Right ventricle myocardium inferior (tissue), 1 donor: ENCODE measurements at regions not wholly inside any gene's neighbourhood (a gene's known extent, or its start where the extent isn't known, plus 50 kb on each side); places are given as distances from the start of the nearest gene placed in this dataset.
"Not testable (repeated sequence)": the region's sequence is repeated elsewhere in the genome, so short reads cannot be mapped to it uniquely, and the experiment has no call there.

Experiments used
- ATAC-seq: fragments of 200-7000 bp; cut with Tn5 transposase; one replicate; pipeline ENCODE4 v1.9.1; 2020; ENCODE audit warnings: mild to moderate bottlenecking, moderate library complexity
- DNase-seq: peaks from one replicate; pipeline ENCODE4 v3.0.0; 2021; ENCODE audit errors: missing footprints
- intact Hi-C: fragments of 100-400 bp; cut with DNase I; formaldehyde crosslinking; loops from one replicate; pipeline ENCODE4 v1.11.0; 2022
- donor health status: DM: no; HTN: yes; CAD: no; lungs with severe emphysema.

DNA sequence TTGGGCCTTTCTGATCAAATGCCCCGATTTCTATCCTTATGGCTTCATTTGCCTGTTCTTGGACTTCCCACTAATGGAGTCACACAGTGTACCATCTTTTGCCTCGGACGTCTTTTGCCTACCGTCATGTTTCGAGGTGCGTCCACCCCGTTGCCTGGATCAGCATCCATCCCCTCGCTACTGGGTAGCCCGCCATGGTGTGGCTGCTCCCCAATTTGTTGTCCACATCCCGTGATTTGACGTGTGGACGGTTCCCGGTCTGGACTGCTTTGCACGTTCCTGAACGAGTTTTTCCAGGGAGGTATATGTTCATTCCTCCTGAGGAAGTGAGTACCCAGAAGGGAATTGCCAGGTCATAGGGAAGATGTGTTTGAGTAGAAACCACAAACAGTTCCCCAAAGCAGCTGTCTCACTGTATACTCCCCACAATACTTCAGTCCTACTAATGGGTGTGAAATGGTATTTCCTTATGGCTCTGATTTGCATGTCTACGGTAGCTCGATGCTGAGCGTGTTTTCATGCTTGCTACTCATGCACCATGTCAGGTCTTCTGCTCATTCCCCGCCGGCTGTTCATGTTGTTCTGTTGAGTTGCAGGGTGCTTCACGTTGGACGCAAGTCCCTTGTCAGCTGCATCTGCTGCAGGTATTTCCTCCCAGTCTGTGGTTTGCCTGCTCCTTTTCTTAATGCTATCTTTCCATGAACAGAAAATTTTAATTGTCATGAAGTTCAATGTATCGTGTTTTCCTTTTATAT lies 86.8 kb upstream of the AFDN start:
- no peak for DNase-seq
- no peak for ATAC-seq
- intact Hi-C loops = no loop called here

DNA sequence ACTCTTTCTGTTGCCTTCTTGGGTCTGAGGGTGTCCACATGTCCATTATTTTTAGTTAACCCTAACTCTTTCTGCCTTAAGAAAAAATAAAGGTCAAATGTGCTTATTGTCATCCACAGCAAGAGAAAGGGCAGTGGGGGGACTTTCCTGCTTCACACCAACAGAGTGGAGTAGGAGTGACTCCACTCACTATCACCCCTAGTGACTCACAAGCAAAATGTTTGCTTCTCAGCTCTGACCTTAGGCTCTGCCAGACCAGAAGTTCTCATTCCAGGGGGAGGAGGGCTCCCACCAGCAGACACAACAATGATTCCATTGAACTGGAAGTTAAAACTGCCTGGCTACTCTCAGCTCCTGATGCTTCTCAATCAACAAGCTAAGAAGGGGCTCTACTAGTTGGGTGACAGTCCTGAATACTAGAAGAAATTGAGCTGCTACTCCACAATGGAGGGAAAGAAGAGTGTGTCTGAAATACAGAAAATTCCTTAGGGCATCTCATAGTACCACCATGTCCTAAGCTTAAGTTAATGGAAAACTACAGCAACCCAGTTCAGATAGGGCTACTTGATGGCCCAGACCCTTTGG lies 83.9 kb upstream of the AFDN start:
- intact Hi-C loops = no loop called here
- no peak for ATAC-seq
- no peak for DNase-seq

DNA sequence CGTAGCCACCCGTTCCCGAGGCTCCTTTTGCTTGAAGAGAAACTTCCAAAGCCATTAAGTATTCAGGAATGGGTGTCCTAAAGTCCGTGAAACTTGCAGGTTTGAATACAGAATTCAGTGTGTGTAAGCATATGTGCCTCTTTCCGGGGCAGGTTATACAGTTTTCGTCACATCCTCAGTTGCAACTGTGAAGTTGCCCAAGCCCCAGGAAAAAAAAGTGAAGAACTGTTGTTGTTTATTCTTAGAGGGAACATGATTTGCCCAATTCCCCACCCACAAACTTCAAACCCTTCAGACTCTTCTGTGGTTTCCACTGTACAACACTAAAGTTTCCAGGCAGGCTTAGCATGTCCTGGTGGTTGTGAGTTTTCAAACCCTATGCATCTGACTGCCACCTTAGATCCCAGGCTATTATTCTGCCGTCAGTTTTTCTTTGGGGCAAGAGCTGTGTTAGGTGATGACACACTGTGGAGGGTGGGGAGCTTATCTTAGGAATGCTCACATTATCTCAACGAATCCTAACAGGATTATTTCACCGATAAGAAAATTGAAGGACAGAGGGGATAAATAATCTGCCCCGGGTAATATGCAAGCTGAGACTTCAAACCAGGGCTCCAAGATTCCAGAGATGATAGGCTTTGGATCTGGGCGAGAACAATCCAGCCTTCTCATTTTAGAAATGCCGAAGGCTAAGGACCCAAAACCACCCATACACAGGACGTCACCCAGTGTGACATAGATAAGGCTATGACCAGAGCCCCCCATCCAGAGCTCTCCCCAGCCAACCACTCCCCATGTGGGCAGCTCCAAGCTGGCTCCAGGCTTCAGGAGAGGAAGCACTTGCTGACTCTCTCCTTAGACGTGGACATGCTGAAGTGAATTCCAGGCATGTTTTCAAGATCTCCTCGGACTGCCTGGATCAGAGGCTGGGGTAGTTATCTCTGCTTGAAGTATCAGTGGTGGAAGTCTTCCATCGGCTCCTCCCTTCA lies 81.7 kb upstream of the AFDN start:
- DNase-seq (no peak), ATAC-seq (no peak)
- intact Hi-C loops = no loop called here

DNA sequence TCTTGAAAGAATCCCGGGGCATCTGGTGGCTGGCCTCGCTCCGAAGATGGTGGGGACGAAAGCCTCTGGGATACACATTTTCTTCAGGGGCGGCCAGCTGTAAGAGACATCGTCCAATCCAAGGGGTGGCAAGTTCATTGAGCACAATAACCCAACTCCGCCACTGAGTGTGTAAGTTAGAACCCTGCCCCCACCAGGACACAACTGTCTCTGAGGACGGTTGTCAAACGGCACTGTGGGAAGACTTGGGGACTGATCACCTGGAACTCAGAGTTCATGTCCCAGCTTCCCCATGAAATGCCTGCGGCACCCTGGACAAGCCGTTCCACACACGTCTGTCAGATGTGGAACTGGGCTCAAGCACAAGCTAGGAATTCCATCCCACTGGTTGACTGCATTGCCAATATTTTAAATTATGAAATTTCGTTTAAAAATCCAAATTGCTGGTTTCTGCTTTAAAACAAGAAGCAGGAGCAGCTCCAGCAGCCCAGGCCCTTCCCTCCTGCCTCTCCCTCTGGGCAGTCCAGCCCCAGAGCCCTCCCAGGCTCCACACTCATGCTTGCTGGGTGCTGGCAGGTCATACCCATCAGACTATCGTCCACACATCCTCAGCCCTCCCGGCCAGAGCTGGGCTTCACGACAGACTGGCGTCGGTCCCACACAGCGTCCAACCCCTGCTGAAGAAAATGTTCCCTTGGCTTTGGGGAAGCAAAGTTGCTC lies 80.9 kb upstream of the AFDN start:
- intact Hi-C loops = no loop called here
- ATAC-seq (peak; percentile 94), DNase-seq (peak; percentile 87)

DNA sequence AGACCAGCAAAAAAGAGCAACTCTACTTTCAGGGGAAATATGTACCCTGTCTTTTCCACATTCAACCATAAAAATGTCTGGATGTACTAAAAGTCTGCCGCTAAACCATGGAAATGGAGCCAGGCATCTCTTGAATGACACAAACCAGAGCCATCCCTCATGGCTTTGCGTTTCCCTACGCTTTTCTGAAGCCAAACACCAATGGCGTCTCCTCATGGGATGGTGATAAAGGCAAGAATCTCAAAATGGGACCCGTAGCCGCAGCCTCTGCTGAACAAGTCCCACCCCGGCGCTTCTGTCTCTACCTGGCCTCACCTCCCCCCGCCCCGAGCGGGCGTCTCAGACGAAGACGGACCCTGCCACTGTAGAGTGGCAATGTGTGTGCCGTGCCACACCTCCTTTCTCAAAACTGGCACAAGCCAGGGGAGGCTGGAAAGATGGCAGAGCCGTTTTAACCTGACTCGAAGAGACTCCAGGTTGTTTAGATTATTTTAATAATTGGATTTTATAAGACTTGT lies 80.3 kb upstream of the AFDN start:
- intact Hi-C loops = no loop called here
- ATAC-seq (no peak), DNase-seq (no peak)

GRCh38 chr6:167746975-167747374 lies 79.7 kb upstream of the AFDN start:
- no peak for ATAC-seq

DNA sequence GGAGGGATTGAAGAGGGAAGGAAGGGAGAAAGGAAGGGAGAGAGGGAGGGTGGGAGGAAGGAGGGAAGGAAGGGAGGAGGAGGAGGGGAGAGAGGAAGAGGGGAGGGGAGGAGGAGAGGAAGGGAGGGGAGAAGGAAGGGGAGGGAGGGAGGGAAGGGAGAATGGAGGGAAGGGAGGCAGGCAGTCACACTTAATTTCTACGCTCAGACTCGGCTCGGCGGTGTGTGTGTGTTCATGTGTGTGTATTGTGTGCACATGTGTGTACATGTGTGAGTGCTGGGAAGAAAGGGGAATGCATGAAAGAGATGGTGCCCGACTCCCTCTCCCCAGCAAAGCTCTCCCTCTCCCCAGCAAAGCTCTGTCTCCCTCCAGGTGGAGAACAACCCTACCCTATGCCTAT lies 79.1 kb upstream of the AFDN start:
- no peak for ATAC-seq
- intact Hi-C loops = no loop called here
- no peak for DNase-seq

More at GRCh38 chr6:167746975-167747374, 79.7 kb upstream of the AFDN start:
- intact Hi-C loops = no loop called here
- DNase-seq = no peak

DNA sequence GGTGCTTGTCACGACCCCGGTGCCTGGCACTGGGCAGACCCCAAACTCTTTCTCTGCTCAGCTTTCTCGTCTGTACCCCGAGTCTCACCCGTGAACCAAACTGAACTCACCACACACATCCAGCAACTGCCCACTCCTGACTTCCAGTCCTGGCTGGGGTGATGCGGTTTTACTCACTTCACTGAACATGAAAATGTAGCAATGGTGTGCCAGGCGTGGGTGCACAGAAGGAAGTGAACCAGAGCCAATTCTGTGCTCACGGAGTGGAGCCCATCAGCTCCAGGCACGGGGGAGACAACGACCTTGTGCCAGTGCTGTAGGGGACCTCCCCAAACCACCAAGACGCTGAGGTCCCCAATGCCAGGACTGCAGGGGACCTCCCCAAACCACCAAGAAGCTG lies 78.7 kb upstream of the AFDN start:
- DNase-seq = no peak
- no peak for ATAC-seq
- intact Hi-C loops = no loop called here

DNA sequence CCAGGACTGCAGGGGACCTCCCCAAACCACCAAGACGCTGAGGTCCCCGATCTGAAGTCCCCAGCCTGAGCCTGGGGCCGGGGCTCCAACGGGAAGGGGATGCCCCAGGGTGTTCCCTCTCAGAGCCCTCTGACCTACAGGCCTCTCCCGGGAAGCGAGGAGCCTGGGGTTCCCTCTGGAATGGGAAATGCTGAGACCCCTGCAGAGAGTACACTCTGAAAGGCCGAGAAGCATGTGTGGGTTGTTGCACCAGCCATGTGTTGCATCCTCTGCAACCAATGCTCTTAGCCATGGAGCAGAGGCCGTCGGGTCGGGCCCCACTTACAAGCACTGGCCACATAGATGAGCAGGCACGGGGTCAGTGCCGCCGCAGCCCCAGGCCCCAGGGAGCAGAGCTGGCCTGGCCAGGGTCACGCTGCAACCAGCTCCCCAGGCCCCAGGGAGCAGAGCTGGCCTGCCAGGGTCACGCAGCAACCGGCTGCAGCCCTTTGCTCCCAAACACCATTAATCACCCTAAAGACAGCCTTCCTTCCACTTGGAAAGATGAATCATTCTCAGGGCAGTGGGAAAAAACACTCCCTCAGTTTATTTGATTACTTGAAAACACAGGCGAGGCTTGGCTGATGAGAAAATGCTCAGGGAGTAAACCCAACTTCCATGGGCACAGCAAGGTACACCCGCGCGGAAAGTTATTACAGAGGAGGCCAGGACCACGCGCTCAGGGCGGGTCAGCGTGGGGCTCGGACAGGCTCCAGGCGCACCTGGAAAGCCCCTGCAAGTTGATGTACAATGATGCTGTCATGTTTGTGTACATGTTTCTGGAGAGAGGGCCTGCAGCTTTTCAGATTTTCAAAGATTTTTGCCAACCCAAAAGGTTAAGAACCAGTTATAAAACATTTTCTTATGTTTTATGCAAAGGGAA lies 78.0 kb upstream of the AFDN start:
- intact Hi-C loops = no loop called here
- no peak for ATAC-seq
- DNase-seq = no peak

DNA sequence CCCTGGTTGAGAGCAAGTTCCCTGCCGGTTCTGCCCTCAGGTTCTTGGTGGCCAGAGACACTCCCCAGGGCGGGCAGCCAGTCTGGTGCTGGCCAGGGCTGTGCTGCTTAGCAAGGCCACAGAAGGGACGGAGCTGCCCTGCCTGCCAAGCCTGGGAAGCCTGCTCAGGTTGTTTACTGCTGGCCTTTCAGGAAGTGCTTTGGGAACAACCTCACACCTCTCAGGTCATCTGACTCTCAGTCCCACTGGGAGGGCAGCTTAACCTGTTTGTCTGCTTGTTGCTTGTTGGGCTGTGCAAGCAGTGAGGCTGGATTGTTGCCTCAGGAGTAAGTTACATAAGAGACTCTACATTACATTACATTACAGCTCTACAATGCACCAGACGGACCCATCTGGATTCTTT lies 75.8 kb upstream of the AFDN start:
- intact Hi-C loops = loop anchor here (5.0 kb wide), 1 partner anchor 69 kb away; no protein-coding TSS in a partner anchor
- DNase-seq = no peak
- peak; percentile 91 for ATAC-seq

GRCh38 chr6:167751579-167752115 lies 75.1 kb upstream of the AFDN start:
- intact Hi-C loops = loop anchor here (5.0 kb wide), 1 partner anchor 69 kb away; no protein-coding TSS in a partner anchor
- ATAC-seq = no peak

DNA sequence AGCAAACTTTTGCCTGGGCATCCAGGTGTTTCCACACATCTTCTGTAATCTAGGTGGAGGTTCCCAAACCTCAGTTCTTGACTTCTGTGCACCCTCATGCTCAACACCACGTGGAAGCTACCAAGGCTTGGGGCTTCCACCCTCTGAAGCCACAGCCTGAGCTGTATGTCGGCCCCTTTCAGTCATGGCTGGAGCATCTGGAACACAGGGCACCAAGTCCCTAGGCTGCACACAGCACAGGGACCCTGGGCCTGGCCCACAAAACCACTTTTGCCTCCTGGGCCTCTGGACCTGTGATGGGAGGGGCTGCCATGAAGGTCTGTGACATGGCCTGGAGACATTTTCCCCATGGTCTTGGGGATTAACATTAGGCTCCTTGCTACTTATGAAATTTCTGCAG lies 73.4 kb upstream of the AFDN start:
- ATAC-seq, DNase-seq: not testable (repeated sequence)
- intact Hi-C loops = loop anchor here (5.0 kb wide), 1 partner anchor 71 kb away; no protein-coding TSS in a partner anchor

More at GRCh38 chr6:167751579-167752115, 75.1 kb upstream of the AFDN start:
- no peak for DNase-seq

- DNase-seq (no peak), ATAC-seq (no peak)
- intact Hi-C loops = loop anchor here (5.0 kb wide), 1 partner anchor 72 kb away; no protein-coding TSS in a partner anchor
Measured at GRCh38 chr6:167754691-167755090, 72.0 kb upstream of the AFDN start.

DNA sequence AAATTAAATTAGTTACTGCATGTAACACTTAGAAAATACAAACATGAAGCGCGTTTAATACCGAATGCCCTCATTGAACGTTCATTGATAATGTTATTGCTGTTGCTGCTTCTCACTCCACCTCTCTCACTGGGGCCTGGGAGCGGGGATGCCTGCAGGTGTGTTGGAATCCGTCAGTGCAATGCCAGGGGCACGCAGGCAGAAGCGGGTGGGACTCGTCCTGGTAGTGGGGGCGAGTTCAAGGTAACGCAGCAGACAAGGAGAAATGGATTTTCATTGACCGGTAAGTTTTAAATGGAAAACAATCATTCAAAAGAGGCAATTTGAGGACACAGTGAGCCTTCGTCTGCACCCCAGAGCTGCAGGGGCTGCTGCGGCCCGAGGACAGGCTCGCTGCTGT lies 71.2 kb upstream of the AFDN start:
- intact Hi-C loops = no loop called here
- no peak for ATAC-seq
- no peak for DNase-seq

GRCh38 chr6:167756597-167756996 lies 70.1 kb upstream of the AFDN start:
- intact Hi-C loops = no loop called here
- DNase-seq (no peak), ATAC-seq (no peak)

GRCh38 chr6:167757249-167757648 lies 69.5 kb upstream of the AFDN start:
- intact Hi-C loops = no loop called here

DNA sequence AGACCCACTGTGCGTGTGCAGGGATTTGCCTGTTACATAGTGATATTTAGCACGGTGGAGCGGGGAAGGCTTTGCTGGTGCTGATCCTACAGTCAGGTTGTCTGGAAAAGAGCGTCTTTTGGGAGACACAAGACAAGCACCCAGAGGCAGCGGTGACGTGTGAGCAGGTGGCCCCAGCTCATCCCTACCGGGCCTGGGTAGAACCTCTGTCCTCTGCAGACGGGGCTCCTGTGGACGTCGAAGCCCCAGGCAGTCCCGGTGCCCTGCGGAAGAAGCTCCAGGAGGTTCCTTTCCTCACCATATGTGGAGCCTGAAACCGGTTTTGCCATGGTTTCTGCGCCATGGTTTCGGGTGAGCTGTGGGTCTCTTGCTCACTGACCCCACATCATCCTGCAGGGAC lies 68.9 kb upstream of the AFDN start:
- intact Hi-C loops = no loop called here
- DNase-seq (no peak), ATAC-seq (no peak)

More at GRCh38 chr6:167757249-167757648, 69.5 kb upstream of the AFDN start:
- ATAC-seq (no peak), DNase-seq (no peak)
